Right lobe of liver (tissue), 4 donors: ENCODE measurements at regions not wholly inside any gene's neighbourhood (a gene's known extent, or its start where the extent isn't known, plus 50 kb on each side); places are given as distances from the start of the nearest gene placed in this dataset.
"Not testable (repeated sequence)": the region's sequence is repeated elsewhere in the genome, so short reads cannot be mapped to it uniquely, and the experiment has no call there.

ENCODE experiments used
- POLR2A ChIP-seq: fragments of 450-650 bp; IDR thresholded peaks from one replicate; pipeline ENCODE4 v1.6.1; 2017; ENCODE audit warnings: antibody characterized with exemption, mild to moderate bottlenecking
- TF ChIP-seq, protein P1 (sequence below), 4 donors: fragments of 200-600 bp in 3 of 4; fragments of 450-650 bp in 1 of 4; IDR thresholded peaks; one replicate each; pipeline versions ENCODE4 v1.5.1 to v1.8.0; 2016 to 2022; ENCODE audit warnings: antibody characterized with exemption in 4 of 4, mild to moderate bottlenecking in 2 of 4
- donor health status: DM: no; HTN: no; CAD: no.
- donor health status: DM: no; HTN: no; CAD: no.
- donor health status: DM: no; HTN: yes; CAD: no.

DNA sequence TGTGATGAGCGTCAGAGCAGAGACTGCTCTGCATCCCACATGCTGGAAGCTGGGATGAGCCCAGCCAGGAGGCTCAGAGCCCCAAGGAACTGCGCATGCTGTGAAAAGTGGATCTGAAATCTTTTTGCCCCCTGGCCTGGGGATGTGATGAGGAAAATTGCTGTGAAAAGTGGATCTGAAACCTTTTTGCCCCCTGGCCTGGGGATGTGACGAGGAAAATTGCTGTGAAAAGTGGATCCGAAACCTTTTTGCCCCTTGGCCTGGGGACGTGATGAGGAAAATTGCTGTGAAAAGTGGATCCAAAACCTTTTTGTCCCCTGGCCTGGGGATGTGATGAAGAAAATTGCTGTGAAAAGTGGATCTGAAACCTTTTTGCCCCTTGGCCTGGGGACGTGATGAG is 187.9 kb downstream of the BANP start:
- TF ChIP-seq POLR2A: not testable (repeated sequence)
- TF ChIP-seq, protein P1, sequence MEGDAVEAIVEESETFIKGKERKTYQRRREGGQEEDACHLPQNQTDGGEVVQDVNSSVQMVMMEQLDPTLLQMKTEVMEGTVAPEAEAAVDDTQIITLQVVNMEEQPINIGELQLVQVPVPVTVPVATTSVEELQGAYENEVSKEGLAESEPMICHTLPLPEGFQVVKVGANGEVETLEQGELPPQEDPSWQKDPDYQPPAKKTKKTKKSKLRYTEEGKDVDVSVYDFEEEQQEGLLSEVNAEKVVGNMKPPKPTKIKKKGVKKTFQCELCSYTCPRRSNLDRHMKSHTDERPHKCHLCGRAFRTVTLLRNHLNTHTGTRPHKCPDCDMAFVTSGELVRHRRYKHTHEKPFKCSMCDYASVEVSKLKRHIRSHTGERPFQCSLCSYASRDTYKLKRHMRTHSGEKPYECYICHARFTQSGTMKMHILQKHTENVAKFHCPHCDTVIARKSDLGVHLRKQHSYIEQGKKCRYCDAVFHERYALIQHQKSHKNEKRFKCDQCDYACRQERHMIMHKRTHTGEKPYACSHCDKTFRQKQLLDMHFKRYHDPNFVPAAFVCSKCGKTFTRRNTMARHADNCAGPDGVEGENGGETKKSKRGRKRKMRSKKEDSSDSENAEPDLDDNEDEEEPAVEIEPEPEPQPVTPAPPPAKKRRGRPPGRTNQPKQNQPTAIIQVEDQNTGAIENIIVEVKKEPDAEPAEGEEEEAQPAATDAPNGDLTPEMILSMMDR (IDR thresholded peaks at IDR 0.05): not testable (repeated sequence)
